Activated B cell treated with CpG ODN at 0.5 μM for 24 hours (primary cell): ENCODE measurements at regions not wholly inside any gene's neighbourhood (a gene's known extent, or its start where the extent isn't known, plus 50 kb on each side); places are given as distances from the start of the nearest gene placed in this dataset.
"Not testable (repeated sequence)": the region's sequence is repeated elsewhere in the genome, so short reads cannot be mapped to it uniquely, and the experiment has no call there.

Experiments
- ATAC-seq: fragments of 200-7000 bp; cut with Tn5 transposase; one replicate; pipeline ENCODE4 v1.10.0; 2021; ENCODE audit warnings: low read depth, mild to moderate bottlenecking, moderate library complexity
- CTCF ChIA-PET: fragments of 350-600 bp; sonication (Branson Sonifier 250); formaldehyde crosslinking; loops from one replicate; lab custom pipeline; 2021; ENCODE audit warnings: antibody characterized with exemption; lab: Charles Lee
- POLR2A ChIA-PET: fragments of 350-600 bp; sonication (Branson Sonifier 250); formaldehyde crosslinking; loops from one replicate; lab custom pipeline; 2021; ENCODE audit warnings: antibody characterized with exemption; lab: Charles Lee
- DNase-seq: peaks from one replicate; pipeline ENCODE4 v3.0.0; 2022
- H3K27ac Mint-ChIP-seq: one replicate; pipeline ENCODE4 v1.8.0; 2020; ENCODE audit warnings: mixed read lengths
- H3K27me3 Mint-ChIP-seq: one replicate; pipeline ENCODE4 v1.8.0; 2021; ENCODE audit warnings: mixed read lengths
- H3K36me3 Mint-ChIP-seq: one replicate; pipeline ENCODE4 v1.8.0; 2021; ENCODE audit warnings: low read depth, mixed read lengths
- H3K4me1 Mint-ChIP-seq: one replicate; pipeline ENCODE4 v1.8.0; 2021; ENCODE audit warnings: mixed read lengths
- H3K4me3 Mint-ChIP-seq: one replicate; pipeline ENCODE4 v1.8.0; 2020; ENCODE audit warnings: mild to moderate bottlenecking, mixed read lengths
- H3K9me3 Mint-ChIP-seq: one replicate; pipeline ENCODE4 v1.8.0; 2020; ENCODE audit warnings: mixed read lengths
- intact Hi-C: fragments of 100-400 bp; cut with micrococcal nuclease; formaldehyde crosslinking; loops from one replicate; pipeline ENCODE4 v1.15.1; 2024

GRCh38 chr2:87660164-87660563, 87.7 kb upstream of the PLGLB2 start:
- ATAC-seq, H3K36me3 Mint-ChIP-seq, CTCF ChIA-PET, DNase-seq, POLR2A ChIA-PET, H3K27me3 Mint-ChIP-seq, H3K27ac Mint-ChIP-seq, H3K4me3 Mint-ChIP-seq, H3K4me1 Mint-ChIP-seq, H3K9me3 Mint-ChIP-seq, intact Hi-C loops: not testable (repeated sequence)

DNA sequence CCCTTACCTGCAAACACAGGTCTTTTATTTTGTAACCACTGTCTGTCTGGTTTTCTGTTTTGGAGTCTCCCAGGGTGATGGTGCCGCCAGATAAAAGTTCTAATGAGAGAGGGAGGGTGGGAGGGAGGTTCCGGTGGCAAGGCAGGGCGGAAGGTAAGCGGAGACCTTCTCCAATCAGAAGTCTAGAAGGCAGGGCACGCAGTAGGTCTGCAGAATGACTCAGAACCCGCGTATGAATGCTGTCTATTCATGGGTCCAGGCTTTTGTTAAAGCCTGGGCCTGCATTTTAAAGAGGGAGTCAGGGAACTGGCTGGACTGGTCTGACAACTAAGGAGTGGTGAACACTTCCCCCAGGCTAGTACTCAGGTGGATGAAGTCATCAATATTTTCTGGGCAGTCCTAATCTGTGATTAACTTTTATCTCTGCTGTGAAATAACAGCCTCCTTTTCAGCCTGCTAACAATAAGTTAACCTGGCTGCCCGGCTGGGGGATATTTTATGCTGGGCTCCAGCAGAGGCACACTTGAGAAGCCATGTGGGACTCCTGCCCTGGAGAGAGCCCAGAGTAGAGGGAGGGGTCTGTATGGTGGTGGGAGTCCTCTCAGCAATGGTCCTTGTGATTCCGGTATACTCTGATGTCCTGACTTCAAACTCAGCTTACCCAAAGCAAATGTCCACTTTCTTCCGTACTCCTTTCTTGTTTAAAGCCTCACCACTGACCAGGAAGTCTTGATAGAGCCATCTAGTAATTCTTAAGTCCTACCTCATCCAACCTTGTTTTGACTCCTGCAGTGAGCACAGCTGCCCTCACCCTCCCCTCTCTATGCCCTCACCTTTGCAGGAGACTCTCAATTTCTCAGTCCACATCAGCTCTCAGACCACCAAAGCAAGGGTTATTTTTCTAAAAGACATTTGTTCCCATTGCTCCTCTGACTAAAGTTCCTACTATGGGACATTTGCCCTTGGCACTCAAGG, 85.3 kb upstream of the PLGLB2 start:
- H3K36me3 Mint-ChIP-seq, H3K4me3 Mint-ChIP-seq, ATAC-seq, POLR2A ChIA-PET, CTCF ChIA-PET, DNase-seq, H3K27me3 Mint-ChIP-seq, H3K9me3 Mint-ChIP-seq, intact Hi-C loops, H3K4me1 Mint-ChIP-seq, H3K27ac Mint-ChIP-seq: not testable (repeated sequence)

GRCh38 chr2:87663347-87663746, 84.5 kb upstream of the PLGLB2 start:
- H3K27me3 Mint-ChIP-seq, ATAC-seq: not testable (repeated sequence)

DNA sequence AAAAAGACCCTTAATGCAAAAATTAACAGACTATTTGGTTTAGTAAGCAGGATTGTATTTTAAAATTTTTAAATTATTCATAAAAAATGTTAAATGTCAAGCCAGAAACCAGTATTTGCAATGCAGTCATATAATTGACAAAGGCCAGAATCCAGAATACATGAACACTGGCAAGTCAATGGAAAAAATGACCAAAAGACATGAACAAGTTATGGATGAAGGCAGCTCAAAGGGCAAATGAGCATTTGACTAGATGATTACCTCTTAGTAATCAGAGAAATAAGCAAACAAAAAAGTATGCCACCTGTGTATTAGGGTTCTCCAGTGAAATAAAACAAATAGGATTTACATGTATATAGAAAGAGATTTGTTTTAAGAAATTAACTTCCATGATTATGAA, 80.9 kb upstream of the PLGLB2 start:
- intact Hi-C loops, H3K36me3 Mint-ChIP-seq, H3K9me3 Mint-ChIP-seq, H3K4me1 Mint-ChIP-seq, H3K27me3 Mint-ChIP-seq, H3K27ac Mint-ChIP-seq, CTCF ChIA-PET, POLR2A ChIA-PET, DNase-seq, ATAC-seq, H3K4me3 Mint-ChIP-seq: not testable (repeated sequence)

More at GRCh38 chr2:87663347-87663746, 84.5 kb upstream of the PLGLB2 start:
- CTCF ChIA-PET, H3K9me3 Mint-ChIP-seq, H3K36me3 Mint-ChIP-seq, POLR2A ChIA-PET, DNase-seq, H3K27ac Mint-ChIP-seq, intact Hi-C loops, H3K4me1 Mint-ChIP-seq, H3K4me3 Mint-ChIP-seq: not testable (repeated sequence)

DNA sequence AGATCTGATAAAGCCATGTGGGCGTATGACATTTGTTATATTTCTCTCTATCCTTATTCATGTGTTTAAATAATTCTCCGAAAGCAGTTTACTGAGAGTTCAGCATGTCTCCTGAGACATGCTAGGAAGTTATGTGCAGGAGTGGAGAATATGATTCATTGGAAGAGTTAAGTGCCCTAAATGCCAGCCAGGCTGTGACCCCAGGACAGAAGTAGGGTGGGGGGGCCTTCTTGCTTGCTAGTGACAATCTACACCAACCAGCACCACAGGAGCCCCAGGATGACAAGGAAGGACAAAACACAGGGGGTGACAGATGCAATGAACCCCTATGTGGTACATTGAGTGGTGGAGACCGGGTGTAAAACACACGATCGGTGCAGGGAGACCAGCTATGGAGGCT, 79.5 kb upstream of the PLGLB2 start:
- CTCF ChIA-PET, H3K36me3 Mint-ChIP-seq, H3K9me3 Mint-ChIP-seq, H3K27me3 Mint-ChIP-seq, H3K4me3 Mint-ChIP-seq, POLR2A ChIA-PET, H3K27ac Mint-ChIP-seq, ATAC-seq, H3K4me1 Mint-ChIP-seq, DNase-seq, intact Hi-C loops: not testable (repeated sequence)

DNA sequence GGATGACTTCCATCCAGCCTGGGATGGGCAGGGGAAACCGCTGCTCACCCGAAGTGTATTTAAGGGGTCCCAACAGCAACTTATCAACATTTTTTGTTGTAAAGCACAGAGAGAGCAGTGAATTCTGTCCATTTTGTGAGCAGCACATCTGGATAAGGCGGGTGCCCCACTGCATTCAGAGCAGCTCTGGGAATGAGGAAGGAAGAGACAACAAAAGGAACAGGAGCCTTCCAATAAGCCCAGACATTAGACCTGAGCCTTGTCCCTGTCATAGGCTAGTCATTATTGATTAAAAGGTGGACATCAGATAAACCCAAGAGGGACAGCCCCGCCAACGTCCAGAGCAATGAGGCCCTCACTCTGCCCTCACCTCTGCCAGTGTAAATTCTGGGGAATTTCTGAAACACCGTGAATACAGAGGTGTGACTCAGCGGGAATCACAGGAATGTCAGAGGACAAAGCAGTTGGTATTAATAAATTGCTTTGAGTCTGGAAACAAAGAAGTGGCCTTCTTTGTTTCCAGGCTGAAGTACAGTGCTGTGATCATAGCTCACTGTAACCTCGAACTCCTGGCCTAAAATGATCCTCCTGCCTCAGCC, 78.2 kb upstream of the PLGLB2 start:
- H3K9me3 Mint-ChIP-seq, CTCF ChIA-PET, H3K27ac Mint-ChIP-seq, H3K4me3 Mint-ChIP-seq, intact Hi-C loops, H3K27me3 Mint-ChIP-seq, H3K36me3 Mint-ChIP-seq, DNase-seq, ATAC-seq, POLR2A ChIA-PET, H3K4me1 Mint-ChIP-seq: not testable (repeated sequence)

DNA sequence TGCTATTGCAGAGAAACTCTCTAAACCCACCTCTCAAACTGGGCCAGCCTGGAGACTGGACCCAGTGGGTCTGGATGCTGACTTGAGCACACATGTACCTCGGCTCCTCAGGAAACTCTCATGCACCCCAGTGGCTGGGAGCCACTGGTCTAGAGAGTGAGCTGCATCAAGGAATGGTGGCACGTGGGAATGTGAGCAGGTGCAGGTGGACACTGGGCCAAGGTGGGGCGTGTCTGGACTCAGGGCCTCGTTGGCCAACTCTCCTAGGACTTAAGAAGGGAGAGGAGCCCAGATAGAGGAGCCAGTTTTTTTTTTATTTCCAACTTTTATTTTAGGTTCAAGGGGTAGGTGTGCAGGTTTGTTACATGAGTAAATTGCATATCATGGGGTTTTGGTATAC, 75.5 kb upstream of the PLGLB2 start:
- H3K4me3 Mint-ChIP-seq, DNase-seq, POLR2A ChIA-PET, CTCF ChIA-PET, H3K4me1 Mint-ChIP-seq, H3K27ac Mint-ChIP-seq, H3K27me3 Mint-ChIP-seq, H3K36me3 Mint-ChIP-seq, ATAC-seq, intact Hi-C loops, H3K9me3 Mint-ChIP-seq: not testable (repeated sequence)

DNA sequence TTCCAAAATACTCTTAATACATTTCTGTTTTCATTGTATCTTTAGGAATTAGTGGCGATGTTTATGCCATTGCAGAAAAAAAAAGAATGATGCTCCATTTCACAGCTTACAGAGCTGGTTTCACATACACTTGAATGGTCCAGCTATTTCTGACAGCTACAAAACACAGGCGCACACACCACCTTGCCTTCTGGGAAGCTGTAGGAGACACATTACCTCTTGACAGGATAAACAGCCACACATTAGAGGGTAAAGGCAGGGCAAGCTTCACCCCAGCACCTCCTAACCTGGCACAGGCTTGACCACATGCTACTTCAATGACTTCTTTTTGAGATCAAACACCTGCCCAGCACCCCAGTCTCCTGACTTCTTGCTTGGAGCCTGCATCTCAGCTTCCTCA, 73.2 kb upstream of the PLGLB2 start:
- DNase-seq, H3K4me3 Mint-ChIP-seq, CTCF ChIA-PET, H3K27ac Mint-ChIP-seq, intact Hi-C loops, H3K27me3 Mint-ChIP-seq, ATAC-seq, H3K9me3 Mint-ChIP-seq, H3K36me3 Mint-ChIP-seq, POLR2A ChIA-PET, H3K4me1 Mint-ChIP-seq: not testable (repeated sequence)

- CTCF ChIA-PET, ATAC-seq, DNase-seq, H3K27me3 Mint-ChIP-seq, H3K4me3 Mint-ChIP-seq, intact Hi-C loops, H3K9me3 Mint-ChIP-seq, POLR2A ChIA-PET, H3K36me3 Mint-ChIP-seq, H3K27ac Mint-ChIP-seq, H3K4me1 Mint-ChIP-seq: not testable (repeated sequence)
Measured at GRCh38 chr2:87675487-87675886, 72.4 kb upstream of the PLGLB2 start.

GRCh38 chr2:87677421-87677923, 70.4 kb upstream of the PLGLB2 start:
- DNase-seq, intact Hi-C loops, ATAC-seq, H3K36me3 Mint-ChIP-seq, POLR2A ChIA-PET, H3K4me1 Mint-ChIP-seq, H3K27me3 Mint-ChIP-seq, CTCF ChIA-PET, H3K4me3 Mint-ChIP-seq, H3K9me3 Mint-ChIP-seq, H3K27ac Mint-ChIP-seq: not testable (repeated sequence)

DNA sequence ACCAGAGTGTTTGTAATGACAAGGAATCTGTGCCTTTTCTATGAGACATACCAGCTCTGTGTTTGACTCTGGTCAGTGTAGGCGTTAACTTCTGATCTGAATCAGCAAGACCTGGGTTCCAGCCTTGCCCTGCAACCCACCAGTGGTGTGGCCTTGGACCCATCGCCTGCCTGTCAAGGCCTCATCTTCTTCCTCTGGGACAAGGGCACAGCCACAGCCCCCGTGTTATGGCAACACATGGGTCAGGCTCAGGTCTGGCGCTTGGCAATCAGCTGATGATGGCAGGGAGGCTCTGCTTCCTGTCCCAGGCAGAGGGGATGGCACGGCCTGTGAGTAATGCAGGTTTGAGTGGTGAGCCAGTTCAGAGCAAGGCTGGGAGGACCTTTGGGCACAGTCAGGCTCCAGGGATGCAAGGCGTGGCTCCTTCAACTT, 69.1 kb upstream of the PLGLB2 start:
- H3K27me3 Mint-ChIP-seq, ATAC-seq, POLR2A ChIA-PET, CTCF ChIA-PET, H3K4me1 Mint-ChIP-seq, DNase-seq, intact Hi-C loops, H3K36me3 Mint-ChIP-seq, H3K4me3 Mint-ChIP-seq, H3K9me3 Mint-ChIP-seq, H3K27ac Mint-ChIP-seq: not testable (repeated sequence)

DNA sequence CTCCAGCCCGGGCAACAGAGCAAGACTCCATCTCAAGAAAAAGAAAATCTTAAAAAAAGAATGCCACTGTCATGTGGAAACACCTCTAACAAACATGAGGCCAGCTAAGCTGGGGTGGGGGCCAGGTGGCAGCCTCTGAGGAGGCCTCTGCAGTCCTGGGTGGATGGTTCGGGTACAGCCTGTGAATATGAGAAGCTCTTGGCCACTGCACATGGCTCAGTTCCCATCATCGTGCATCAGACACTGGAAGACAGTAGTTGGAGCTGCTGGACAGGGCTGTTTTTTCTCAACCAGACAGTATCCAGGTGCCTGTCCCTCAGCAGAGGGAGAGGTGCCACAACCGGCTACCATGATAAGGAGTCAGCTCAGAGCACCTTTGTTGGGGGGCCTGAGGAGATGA, 67.9 kb upstream of the PLGLB2 start:
- CTCF ChIA-PET: not testable (repeated sequence)

More for the DNA sequence above, 67.9 kb upstream of the PLGLB2 start:
- POLR2A ChIA-PET, H3K27ac Mint-ChIP-seq, H3K4me3 Mint-ChIP-seq, DNase-seq, intact Hi-C loops, H3K4me1 Mint-ChIP-seq, H3K36me3 Mint-ChIP-seq, ATAC-seq, H3K27me3 Mint-ChIP-seq, H3K9me3 Mint-ChIP-seq: not testable (repeated sequence)
